ENCODE measurements at regions not wholly inside any gene's neighbourhood (a gene's known extent, or its start where the extent isn't known, plus 50 kb on each side); places are given as distances from the start of the nearest gene placed in this dataset.

DNA sequence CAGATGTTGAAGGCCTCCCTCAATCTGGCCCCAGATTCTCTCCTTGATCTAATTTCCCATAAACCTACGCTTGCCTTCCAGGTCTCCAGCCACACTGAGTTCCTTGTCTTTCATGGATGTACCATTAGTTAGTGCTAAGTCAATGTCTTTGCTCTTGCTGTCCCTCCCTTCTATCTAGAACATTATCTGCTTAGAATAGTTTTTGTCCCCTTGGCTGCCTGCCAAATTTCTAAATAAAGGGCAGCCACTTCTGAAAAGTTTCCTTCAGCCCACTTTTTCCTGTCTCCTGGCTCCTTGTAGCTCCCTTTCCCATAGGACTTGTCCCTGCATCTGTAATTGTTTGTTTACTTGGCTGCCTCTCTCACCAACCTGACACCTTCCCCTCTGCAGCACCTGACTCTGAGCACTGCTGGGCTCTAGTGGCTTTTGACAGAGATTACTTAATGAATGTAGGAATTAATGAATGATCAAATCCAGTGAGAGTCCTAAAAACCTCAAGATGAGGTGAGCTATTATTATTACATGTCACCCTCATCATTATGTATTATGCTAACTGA lies 58.3 kb downstream of the CXCL12 start:
- no peak for ATAC-seq
- no peak for TF ChIP-seq TCF4 (CRISPR knock-in tag; IDR thresholded peaks at IDR 0.05; ENCODE audit: borderline replicate concordance)
- TF ChIP-seq, protein P1, sequence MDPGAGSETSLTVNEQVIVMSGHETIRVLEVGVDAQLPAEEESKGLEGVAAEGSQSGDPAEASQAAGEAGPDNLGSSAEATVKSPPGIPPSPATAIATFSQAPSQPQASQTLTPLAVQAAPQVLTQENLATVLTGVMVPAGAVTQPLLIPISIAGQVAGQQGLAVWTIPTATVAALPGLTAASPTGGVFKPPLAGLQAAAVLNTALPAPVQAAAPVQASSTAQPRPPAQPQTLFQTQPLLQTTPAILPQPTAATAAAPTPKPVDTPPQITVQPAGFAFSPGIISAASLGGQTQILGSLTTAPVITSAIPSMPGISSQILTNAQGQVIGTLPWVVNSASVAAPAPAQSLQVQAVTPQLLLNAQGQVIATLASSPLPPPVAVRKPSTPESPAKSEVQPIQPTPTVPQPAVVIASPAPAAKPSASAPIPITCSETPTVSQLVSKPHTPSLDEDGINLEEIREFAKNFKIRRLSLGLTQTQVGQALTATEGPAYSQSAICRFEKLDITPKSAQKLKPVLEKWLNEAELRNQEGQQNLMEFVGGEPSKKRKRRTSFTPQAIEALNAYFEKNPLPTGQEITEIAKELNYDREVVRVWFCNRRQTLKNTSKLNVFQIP (CRISPR knock-in tag; IDR thresholded peaks at IDR 0.05; ENCODE audit: borderline replicate concordance, low read depth) = no peak
- TF ChIP-seq SNAI2 (CRISPR knock-in tag; IDR thresholded peaks at IDR 0.05) = no peak
- TF ChIP-seq ZFP3 (CRISPR knock-in tag; IDR thresholded peaks at IDR 0.05) = no peak
- TF ChIP-seq TOX (CRISPR knock-in tag; IDR thresholded peaks at IDR 0.05; ENCODE audit: borderline replicate concordance) = no peak
- TF ChIP-seq RARB (CRISPR knock-in tag; IDR thresholded peaks at IDR 0.05) = no peak
- TF ChIP-seq, protein P2, sequence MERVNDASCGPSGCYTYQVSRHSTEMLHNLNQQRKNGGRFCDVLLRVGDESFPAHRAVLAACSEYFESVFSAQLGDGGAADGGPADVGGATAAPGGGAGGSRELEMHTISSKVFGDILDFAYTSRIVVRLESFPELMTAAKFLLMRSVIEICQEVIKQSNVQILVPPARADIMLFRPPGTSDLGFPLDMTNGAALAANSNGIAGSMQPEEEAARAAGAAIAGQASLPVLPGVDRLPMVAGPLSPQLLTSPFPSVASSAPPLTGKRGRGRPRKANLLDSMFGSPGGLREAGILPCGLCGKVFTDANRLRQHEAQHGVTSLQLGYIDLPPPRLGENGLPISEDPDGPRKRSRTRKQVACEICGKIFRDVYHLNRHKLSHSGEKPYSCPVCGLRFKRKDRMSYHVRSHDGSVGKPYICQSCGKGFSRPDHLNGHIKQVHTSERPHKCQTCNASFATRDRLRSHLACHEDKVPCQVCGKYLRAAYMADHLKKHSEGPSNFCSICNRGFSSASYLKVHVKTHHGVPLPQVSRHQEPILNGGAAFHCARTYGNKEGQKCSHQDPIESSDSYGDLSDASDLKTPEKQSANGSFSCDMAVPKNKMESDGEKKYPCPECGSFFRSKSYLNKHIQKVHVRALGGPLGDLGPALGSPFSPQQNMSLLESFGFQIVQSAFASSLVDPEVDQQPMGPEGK (CRISPR knock-in tag; IDR thresholded peaks at IDR 0.05; ENCODE audit: borderline replicate concordance) = no peak
- TF ChIP-seq ZNF565 (CRISPR knock-in tag; conservative IDR thresholded peaks at IDR 0.05; ENCODE audit: low read depth) = no peak
- TF ChIP-seq GLIS3 (CRISPR knock-in tag; IDR thresholded peaks at IDR 0.05) = no peak
- TF ChIP-seq ARNTL (CRISPR knock-in tag; IDR thresholded peaks at IDR 0.05; ENCODE audit: borderline replicate concordance, low read depth) = no peak
- TF ChIP-seq ZC3H10 (CRISPR knock-in tag; IDR thresholded peaks at IDR 0.05) = no peak
- TF ChIP-seq ZFP30 (CRISPR knock-in tag; IDR thresholded peaks at IDR 0.05) = no peak
- TF ChIP-seq PPARA (CRISPR knock-in tag; IDR thresholded peaks at IDR 0.05; ENCODE audit: borderline replicate concordance) = no peak
- TF ChIP-seq CSDC2 (CRISPR knock-in tag; IDR thresholded peaks at IDR 0.05) = no peak
- no peak for TF ChIP-seq BACH2 (CRISPR knock-in tag; IDR thresholded peaks at IDR 0.05; ENCODE audit: borderline replicate concordance)
- TF ChIP-seq, protein P3, sequence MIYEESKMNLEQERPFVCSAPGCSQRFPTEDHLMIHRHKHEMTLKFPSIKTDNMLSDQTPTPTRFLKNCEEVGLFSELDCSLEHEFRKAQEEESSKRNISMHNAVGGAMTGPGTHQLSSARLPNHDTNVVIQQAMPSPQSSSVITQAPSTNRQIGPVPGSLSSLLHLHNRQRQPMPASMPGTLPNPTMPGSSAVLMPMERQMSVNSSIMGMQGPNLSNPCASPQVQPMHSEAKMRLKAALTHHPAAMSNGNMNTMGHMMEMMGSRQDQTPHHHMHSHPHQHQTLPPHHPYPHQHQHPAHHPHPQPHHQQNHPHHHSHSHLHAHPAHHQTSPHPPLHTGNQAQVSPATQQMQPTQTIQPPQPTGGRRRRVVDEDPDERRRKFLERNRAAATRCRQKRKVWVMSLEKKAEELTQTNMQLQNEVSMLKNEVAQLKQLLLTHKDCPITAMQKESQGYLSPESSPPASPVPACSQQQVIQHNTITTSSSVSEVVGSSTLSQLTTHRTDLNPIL (CRISPR knock-in tag; IDR thresholded peaks at IDR 0.05; ENCODE audit: low read depth) = no peak
- TF ChIP-seq, protein P4, sequence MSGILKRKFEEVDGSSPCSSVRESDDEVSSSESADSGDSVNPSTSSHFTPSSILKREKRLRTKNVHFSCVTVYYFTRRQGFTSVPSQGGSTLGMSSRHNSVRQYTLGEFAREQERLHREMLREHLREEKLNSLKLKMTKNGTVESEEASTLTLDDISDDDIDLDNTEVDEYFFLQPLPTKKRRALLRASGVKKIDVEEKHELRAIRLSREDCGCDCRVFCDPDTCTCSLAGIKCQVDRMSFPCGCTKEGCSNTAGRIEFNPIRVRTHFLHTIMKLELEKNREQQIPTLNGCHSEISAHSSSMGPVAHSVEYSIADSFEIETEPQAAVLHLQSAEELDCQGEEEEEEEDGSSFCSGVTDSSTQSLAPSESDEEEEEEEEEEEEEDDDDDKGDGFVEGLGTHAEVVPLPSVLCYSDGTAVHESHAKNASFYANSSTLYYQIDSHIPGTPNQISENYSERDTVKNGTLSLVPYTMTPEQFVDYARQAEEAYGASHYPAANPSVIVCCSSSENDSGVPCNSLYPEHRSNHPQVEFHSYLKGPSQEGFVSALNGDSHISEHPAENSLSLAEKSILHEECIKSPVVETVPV (CRISPR knock-in tag; IDR thresholded peaks at IDR 0.05) = no peak
- no peak for TF ChIP-seq ISL1 (CRISPR knock-in tag; IDR thresholded peaks at IDR 0.05)

DNA sequence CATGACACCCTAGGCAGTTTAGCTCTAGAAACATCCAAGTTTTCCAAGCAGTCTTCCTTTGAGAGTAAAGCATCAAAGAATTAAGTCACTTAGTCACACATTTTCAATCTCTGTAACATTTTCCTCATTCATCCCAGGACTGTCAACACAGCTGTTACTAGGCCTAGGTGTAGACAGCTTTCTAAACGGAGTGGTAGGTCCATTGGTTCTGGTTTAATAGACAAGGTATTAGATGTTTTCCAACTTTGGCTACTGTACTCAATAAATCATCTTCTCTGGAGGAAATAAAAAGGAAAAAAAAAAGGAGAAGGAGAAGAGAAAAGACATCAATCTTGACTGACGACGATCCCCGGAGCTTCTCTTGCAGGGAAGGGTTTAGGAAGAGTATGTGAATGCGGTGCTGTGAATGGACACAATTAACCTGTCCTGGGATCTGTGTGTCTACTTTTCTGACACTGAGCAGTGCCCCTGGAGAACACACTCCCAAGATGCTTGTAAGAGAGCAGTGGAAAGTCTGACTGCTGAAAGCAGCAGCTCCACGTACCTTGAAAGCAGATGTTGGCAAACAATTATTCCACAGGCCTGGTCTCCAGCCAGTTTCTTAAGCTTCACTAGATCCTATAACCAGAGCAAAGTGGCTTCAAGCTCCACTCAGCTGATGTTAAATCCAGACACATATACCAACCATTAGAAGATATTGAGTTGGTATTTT lies 59.1 kb downstream of the CXCL12 start:
- no peak for ATAC-seq
- TF ChIP-seq BACH2 (CRISPR knock-in tag; IDR thresholded peaks at IDR 0.05; ENCODE audit: borderline replicate concordance) = no peak
- TF ChIP-seq ZFP30 (CRISPR knock-in tag; IDR thresholded peaks at IDR 0.05) = no peak
- no peak for TF ChIP-seq GLIS3 (CRISPR knock-in tag; IDR thresholded peaks at IDR 0.05)
- TF ChIP-seq, protein P1 (CRISPR knock-in tag; IDR thresholded peaks at IDR 0.05; ENCODE audit: borderline replicate concordance, low read depth) = no peak
- no peak for TF ChIP-seq TCF4 (CRISPR knock-in tag; IDR thresholded peaks at IDR 0.05; ENCODE audit: borderline replicate concordance)
- TF ChIP-seq PPARA (CRISPR knock-in tag; IDR thresholded peaks at IDR 0.05; ENCODE audit: borderline replicate concordance) = no peak
- TF ChIP-seq, protein P4 (CRISPR knock-in tag; IDR thresholded peaks at IDR 0.05) = no peak
- no peak for TF ChIP-seq ZFP3 (CRISPR knock-in tag; IDR thresholded peaks at IDR 0.05)
- TF ChIP-seq ZNF565 (CRISPR knock-in tag; conservative IDR thresholded peaks at IDR 0.05; ENCODE audit: low read depth) = no peak
- TF ChIP-seq ISL1 (CRISPR knock-in tag; IDR thresholded peaks at IDR 0.05) = no peak
- no peak for TF ChIP-seq ZNF8 (CRISPR knock-in tag; IDR thresholded peaks at IDR 0.05)
- no peak for TF ChIP-seq SNAI2 (CRISPR knock-in tag; IDR thresholded peaks at IDR 0.05)
- no peak for TF ChIP-seq ESRRG (CRISPR knock-in tag; IDR thresholded peaks at IDR 0.05)
- TF ChIP-seq ZC3H10 (CRISPR knock-in tag; IDR thresholded peaks at IDR 0.05) = no peak
- TF ChIP-seq, protein P3 (CRISPR knock-in tag; IDR thresholded peaks at IDR 0.05; ENCODE audit: low read depth) = no peak
- no peak for TF ChIP-seq ZNF70 (CRISPR knock-in tag; IDR thresholded peaks at IDR 0.05)
- no peak for TF ChIP-seq RARB (CRISPR knock-in tag; IDR thresholded peaks at IDR 0.05)
- no peak for TF ChIP-seq CSDC2 (CRISPR knock-in tag; IDR thresholded peaks at IDR 0.05)

Measured in SK-N-SH treated with all-trans-retinoic acid at 6 μM for 48 hours (cell line).